K562 (cell line): ENCODE measurements at regions not wholly inside any gene's neighbourhood (a gene's known extent, or its start where the extent isn't known, plus 50 kb on each side); places are given as distances from the start of the nearest gene placed in this dataset.
A peak's percentile ranks its signal among the peaks of the same experiment; 100 is the strongest.

Experiments used
- ATAC-seq: fragments of 200-7000 bp; cut with Tn5 transposase; 3 replicates; pipeline ENCODE4 v1.9.1; 2020; ENCODE audit warnings: moderate library complexity
- BruUV-seq: library from RNA; stranded (reverse); fragments of 400-500 nt; replicated peaks from 2 replicates; lab custom pipeline; 2021; lab: Mats Ljungman, UMichigan
- CTCF ChIA-PET: fragments of 300-600 bp; formaldehyde crosslinking; extraction: SDS; loops from one replicate; lab custom pipeline; 2021; ENCODE audit warnings: low intra/inter-chr PET ratio; lab: Yijun Ruan, JAX
- POLR2A ChIA-PET: fragments of 300-600, 350-650 bp; sonication (Branson Sonifier 250); formaldehyde crosslinking; extraction: SDS; loops from one replicate; lab custom pipeline; 2021; ENCODE audit warnings: antibody characterized with exemption, inconsistent platforms; lab: Yijun Ruan, JAX
- DNase-seq, 4 experiments: peaks; one replicate each; pipeline versions ENCODE4 v3.0.0 to v3.0.0-alpha.2; 2011 to 2018; ENCODE audit warnings: low spot score in 3 of 4, mixed read lengths in 3 of 4; ENCODE audit errors: extremely low read depth in 1 of 4
- FAIRE-seq: peaks from 2 replicates; lab custom pipeline; 2011; peaks lifted over from hg19 to GRCh38; lab: Jason Lieb, UNC
- H2AFZ ChIP-seq: 2 replicates; pipeline ENCODE4 v1.6.0; 2011; ENCODE audit warnings: low read depth, low read length, control low read depth, inconsistent platforms
- H3K27ac ChIP-seq: fragments of 200-600 bp; 3 replicates; pipeline ENCODE4 v1.8.0; 2011; ENCODE audit warnings: low read depth, mild to moderate bottlenecking, control low read depth, inconsistent platforms, low read length, moderate library complexity, mixed read lengths; ENCODE audit errors: extremely low read depth
- H3K27me3 ChIP-seq, 2 experiments: fragments of 300-600 bp in 1 of 2; 2 replicates in 1 of 2; 3 replicates in 1 of 2; pipeline versions ENCODE4 v1.6.0 to v1.8.0; 2011; ENCODE audit warnings: inconsistent platforms in 2 of 2, low read length in 2 of 2, mild to moderate bottlenecking in 1 of 2, mixed read lengths in 1 of 2, moderate library complexity in 1 of 2; ENCODE audit not compliant: control insufficient read depth in 2 of 2, insufficient read depth in 2 of 2
- H3K36me3 ChIP-seq: fragments of 300-600 bp; 3 replicates; pipeline ENCODE4 v1.8.0; 2011; ENCODE audit warnings: mild to moderate bottlenecking, low read length, inconsistent platforms; ENCODE audit not compliant: control insufficient read depth, insufficient read depth
- H3K4me1 ChIP-seq, 2 experiments: fragments of 200-600 bp in 1 of 2; replicated peaks in 1 of 2; 2 replicates in 1 of 2; 3 replicates in 1 of 2; pipeline versions ENCODE4 v1.5.1 to v1.8.0; 2011; ENCODE audit warnings: inconsistent platforms in 2 of 2, low read length in 2 of 2, mild to moderate bottlenecking in 1 of 2, mixed read lengths in 1 of 2, moderate library complexity in 1 of 2; ENCODE audit not compliant: control insufficient read depth in 2 of 2, insufficient read depth in 2 of 2
- H3K4me2 ChIP-seq: 2 replicates; pipeline ENCODE4 v1.6.1; 2011; ENCODE audit warnings: low read length, control low read depth, inconsistent platforms, mixed read lengths; ENCODE audit not compliant: insufficient read depth
- H3K4me3 ChIP-seq: fragments of 200-600 bp; sonication (generic), shearing (Covaris generic); 2 replicates; pipeline ENCODE4 v1.5.1; 2016; ENCODE audit warnings: control low read depth, inconsistent platforms
- H3K79me2 ChIP-seq: fragments of 200-600 bp; 3 replicates; pipeline ENCODE4 v1.8.0; 2011; ENCODE audit warnings: low read length, inconsistent platforms; ENCODE audit not compliant: control insufficient read depth, insufficient read depth
- H3K9ac ChIP-seq, 2 experiments: 2 replicates each; pipeline versions ENCODE4 v1.6.0 to v1.6.1; 2011; ENCODE audit warnings: low read depth in 2 of 2, low read length in 2 of 2, control low read depth in 1 of 2, inconsistent platforms in 1 of 2, mild to moderate bottlenecking in 1 of 2, mixed read lengths in 1 of 2; ENCODE audit not compliant: insufficient read depth in 1 of 2
- H3K9me1 ChIP-seq: one replicate; pipeline ENCODE4 v1.6.0; 2011; ENCODE audit warnings: inconsistent platforms, mild to moderate bottlenecking, low read length, moderate library complexity; ENCODE audit not compliant: control insufficient read depth, insufficient read depth
- H3K9me3 ChIP-seq: replicated peaks from 2 replicates; pipeline ENCODE4 v1.5.1; 2011; ENCODE audit warnings: low read depth, low read length, inconsistent platforms; ENCODE audit not compliant: control insufficient read depth, insufficient read depth
- H4K20me1 ChIP-seq: replicated peaks from 2 replicates; pipeline ENCODE4 v1.6.1; 2011; ENCODE audit warnings: low read length, inconsistent platforms, mixed read lengths; ENCODE audit not compliant: control insufficient read depth, insufficient read depth
- C11orf30 ChIP-seq: fragments of 450-650 bp; IDR thresholded peaks from 2 replicates; pipeline ENCODE4 v1.6.1; 2016; ENCODE audit warnings: low read depth, mild to moderate bottlenecking
- DNMT1 ChIP-seq: fragments of 450-650 bp; IDR thresholded peaks from 2 replicates; pipeline ENCODE4 v1.6.1; 2016; ENCODE audit warnings: antibody characterized with exemption, mild to moderate bottlenecking
- ELF1 ChIP-seq: fragments of 200-800 bp; sonication (Bioruptor generic); IDR thresholded peaks from 2 replicates; pipeline ENCODE4 v1.6.1; 2016; ENCODE audit warnings: missing genetic modification characterization, missing compliant biosample characterization
- FOSL1 ChIP-seq: fragments of 200-800 bp; sonication (Bioruptor generic); conservative IDR thresholded peaks from 2 replicates; pipeline ENCODE4 v1.6.1; 2016; ENCODE audit warnings: missing genetic modification characterization, missing compliant biosample characterization
- GTF2E2 ChIP-seq: fragments of 200-800 bp; sonication (Bioruptor generic); IDR thresholded peaks from 2 replicates; pipeline ENCODE4 v1.6.1; 2016; ENCODE audit warnings: missing genetic modification characterization, missing compliant biosample characterization
- MAFF ChIP-seq: IDR thresholded peaks from 2 replicates; pipeline ENCODE4 v1.6.1; 2012; ENCODE audit warnings: low read length, improper control_type of control experiment
- MAFK ChIP-seq: IDR thresholded peaks from 2 replicates; pipeline ENCODE4 v1.6.1; 2011; ENCODE audit warnings: low read length, improper control_type of control experiment
- MCM5 ChIP-seq: fragments of 450-650 bp; IDR thresholded peaks from 2 replicates; pipeline ENCODE4 v1.6.1; 2016; ENCODE audit warnings: low read depth
- NCOA6 ChIP-seq: fragments of 450-650 bp; IDR thresholded peaks from 2 replicates; pipeline ENCODE4 v1.6.1; 2017; ENCODE audit warnings: mild to moderate bottlenecking
- NFE2L1 ChIP-seq: fragments of 450-650 bp; IDR thresholded peaks from 2 replicates; pipeline ENCODE4 v1.6.1; 2016; ENCODE audit warnings: missing genetic modification characterization, low read depth, mild to moderate bottlenecking, missing compliant biosample characterization, moderate library complexity, borderline replicate concordance
- PRPF4 ChIP-seq: fragments of 200-400 bp; formaldehyde crosslinking; IDR thresholded peaks from one replicate; pipeline ENCODE4 v1.6.1; 2017; ENCODE audit warnings: low read length, low read depth, mild to moderate bottlenecking; ENCODE audit not compliant: insufficient read depth, poor library complexity, severe bottlenecking
- SRSF3 ChIP-seq: fragments of 200-400 bp; formaldehyde crosslinking; IDR thresholded peaks from 2 replicates; pipeline ENCODE4 v1.6.1; 2016; ENCODE audit warnings: mild to moderate bottlenecking, low read length, moderate library complexity; ENCODE audit not compliant: insufficient read depth
- TAL1 ChIP-seq: fragments of 450-650 bp; IDR thresholded peaks from 2 replicates; pipeline ENCODE4 v1.6.1; 2016; ENCODE audit warnings: mild to moderate bottlenecking
- XRCC3 ChIP-seq: fragments of 450-650 bp; IDR thresholded peaks from 2 replicates; pipeline ENCODE4 v1.6.1; 2017; ENCODE audit warnings: mild to moderate bottlenecking, moderate library complexity
- ZFP91 ChIP-seq: sonication (generic); formaldehyde crosslinking; IDR thresholded peaks from 2 replicates; pipeline ENCODE4 v1.8.0; 2022; ENCODE audit warnings: mild to moderate bottlenecking, missing genetic modification reagents
- ZKSCAN3 ChIP-seq: fragments of 250-450 bp; sonication (Bioruptor Pico); IDR thresholded peaks from 2 replicates; pipeline ENCODE4 v1.4.0; 2020
- ZNF280B ChIP-seq: fragments of 250-450 bp; sonication (Bioruptor Pico); IDR thresholded peaks from 2 replicates; pipeline ENCODE4 v1.5.1; 2021; ENCODE audit warnings: mild to moderate bottlenecking
- ZNF76 ChIP-seq: fragments of 250-450 bp; sonication (Bioruptor Pico); IDR thresholded peaks from 2 replicates; pipeline ENCODE4 v1.4.0; 2020; ENCODE audit warnings: mild to moderate bottlenecking, moderate library complexity, borderline replicate concordance
- ZNF766 ChIP-seq: fragments of 200-800 bp; sonication (Bioruptor generic); conservative IDR thresholded peaks from 2 replicates; pipeline ENCODE4 v1.6.1; 2016; ENCODE audit warnings: missing genetic modification characterization, missing compliant biosample characterization
- WGBS: fragments of 100-300 bp; shearing (Covaris generic); methylation state at CpG from one replicate; pipeline ENCODE4 v1.1.6; 2016; ENCODE audit warnings: low coverage, mixed read lengths; ENCODE audit not compliant: insufficient coverage; ENCODE audit errors: missing lambda C conversion rate; 5-methylcytosine and 5-hydroxymethylcytosine counted together
- in situ Hi-C: fragments of 300-500 bp; cut with MboI; formaldehyde crosslinking; loops from 4 replicates; pipeline ENCODE4 v1.15.0; 2018; ENCODE audit warnings: inconsistent platforms, mixed read lengths
- intact Hi-C: fragments of 100-400 bp; cut with micrococcal nuclease; formaldehyde crosslinking; loops from 2 replicates; pipeline ENCODE4 v1.14.2; 2022

GRCh38 chr2:176999301-176999700, 213.3 kb upstream of the HNRNPA3 start (continued):
- TF ChIP-seq NFE2L1 (tag) (peak; percentile 35; the same call in 1 of the 2 replicates), C11orf30 (peak; percentile 77), TAL1 (no peak), ZNF76 (CRISPR knock-in tag) (0 out of 2 replicates have a peak, but pooled peaks have one; percentile 14), MAFF (peak; percentile 72; the same call in 1 of the 2 replicates), ZNF766 (CRISPR knock-in tag) (peak; percentile 68; the same call in 1 of the 2 replicates)

- BruUV-seq = no TSS peak
- 42% methylated on average over 4 of the region's 4 CpGs for WGBS
- Histone ChIP-seq H3K9me3 (no peaks in the 10 kb centered on the region), H3K4me3 (no peak overlapping the region), H3K9me1 (no peaks in the 10 kb centered on the region), H3K36me3 (no peaks in the 10 kb centered on the region), H3K27ac (no peak overlapping the region), H3K27me3 (no peaks in the 10 kb centered on the region), H2AFZ (no peak overlapping the region), H3K4me1 (no peaks in the 10 kb centered on the region; a peak in 1 of 5 replicates), H3K9ac (no peak overlapping the region), H4K20me1 (no peaks in the 10 kb centered on the region), H3K79me2 (no peaks in the 10 kb centered on the region), H3K4me2 (no peak overlapping the region)
- intact Hi-C loops (no loop called here), in situ Hi-C loops (no loop called here)
- ATAC-seq = no peak
- DNase-seq = no peak
- POLR2A ChIA-PET = no interaction called here
- CTCF ChIA-PET = no interaction called here
- FAIRE-seq = no peak
- no peak for TF ChIP-seq GTF2E2 (tag)
- no peak for TF ChIP-seq ZKSCAN3 (CRISPR knock-in tag)
- no peak for TF ChIP-seq ZNF280B (CRISPR knock-in tag)
- no peak for TF ChIP-seq SRSF3
- no peak for TF ChIP-seq FOSL1 (tag)
- TF ChIP-seq ELF1 (tag) = no peak
- TF ChIP-seq ZFP91 (CRISPR knock-in tag) = no peak
- no peak for TF ChIP-seq DNMT1
- no peak for TF ChIP-seq XRCC3
- TF ChIP-seq MCM5 = no peak
- TF ChIP-seq MAFK = no peak
- TF ChIP-seq NCOA6 = no peak
- TF ChIP-seq PRPF4 = no peak
These were observed 212.4 kb upstream of the HNRNPA3 start for GRCh38 chr2:177000061-177000714.
